HL-60 (cell line): ENCODE measurements at regions not wholly inside any gene's neighbourhood (a gene's known extent, or its start where the extent isn't known, plus 50 kb on each side); places are given as distances from the start of the nearest gene placed in this dataset.

ENCODE experiments used
- DNase-seq, 2 experiments: peaks; one replicate each; pipeline ENCODE4 v3.0.0-alpha.2; 2010 to 2020; ENCODE audit warnings: low read depth in 1 of 2, low spot score in 1 of 2
- H3K27ac ChIP-seq: fragments of 250-450 bp; sonication (Bioruptor Pico); replicated peaks from 2 replicates; pipeline ENCODE4 v1.5.1; 2020; ENCODE audit warnings: mild to moderate bottlenecking, moderate library complexity
- H3K27me3 ChIP-seq: fragments of 250-450 bp; sonication (Bioruptor Pico); 2 replicates; pipeline ENCODE4 v1.5.1; 2021; ENCODE audit warnings: mild to moderate bottlenecking, moderate library complexity; ENCODE audit not compliant: insufficient read depth, poor library complexity, severe bottlenecking
- H3K4me3 ChIP-seq: replicated peaks from 2 replicates; pipeline ENCODE4 v1.5.1; 2011; ENCODE audit warnings: mild to moderate bottlenecking, control low read depth, low read length; ENCODE audit not compliant: insufficient read depth
- GABPA ChIP-seq: IDR thresholded peaks from 2 replicates; pipeline ENCODE4 v1.6.1; 2012; ENCODE audit warnings: low read depth
- POLR2AphosphoS5 ChIP-seq: IDR thresholded peaks from 2 replicates; pipeline ENCODE4 v1.6.1; 2012; ENCODE audit warnings: low read depth
- SPI1 ChIP-seq: IDR thresholded peaks from 2 replicates; pipeline ENCODE4 v1.6.1; 2012; ENCODE audit warnings: low read depth, mild to moderate bottlenecking, borderline replicate concordance
- TF ChIP-seq, protein P1 (sequence below): IDR thresholded peaks from 2 replicates; pipeline ENCODE4 v1.6.1; 2012; ENCODE audit warnings: low read depth; ENCODE audit not compliant: insufficient replicate concordance
- TF ChIP-seq, protein P2 (sequence below): IDR thresholded peaks from one replicate; pipeline ENCODE4 v1.5.1; 2011; ENCODE audit warnings: low read length, control low read depth, inconsistent platforms; ENCODE audit not compliant: insufficient read depth

GRCh38 chr1:25062621-25063255, 132.7 kb upstream of the RUNX3 start:
- DNase-seq: no peak
- no peak overlapping the region for H3K27ac ChIP-seq
- H3K27me3 ChIP-seq: no peaks in the 10 kb centered on the region
- H3K4me3 ChIP-seq: no peak overlapping the region
- TF ChIP-seq, protein P1, sequence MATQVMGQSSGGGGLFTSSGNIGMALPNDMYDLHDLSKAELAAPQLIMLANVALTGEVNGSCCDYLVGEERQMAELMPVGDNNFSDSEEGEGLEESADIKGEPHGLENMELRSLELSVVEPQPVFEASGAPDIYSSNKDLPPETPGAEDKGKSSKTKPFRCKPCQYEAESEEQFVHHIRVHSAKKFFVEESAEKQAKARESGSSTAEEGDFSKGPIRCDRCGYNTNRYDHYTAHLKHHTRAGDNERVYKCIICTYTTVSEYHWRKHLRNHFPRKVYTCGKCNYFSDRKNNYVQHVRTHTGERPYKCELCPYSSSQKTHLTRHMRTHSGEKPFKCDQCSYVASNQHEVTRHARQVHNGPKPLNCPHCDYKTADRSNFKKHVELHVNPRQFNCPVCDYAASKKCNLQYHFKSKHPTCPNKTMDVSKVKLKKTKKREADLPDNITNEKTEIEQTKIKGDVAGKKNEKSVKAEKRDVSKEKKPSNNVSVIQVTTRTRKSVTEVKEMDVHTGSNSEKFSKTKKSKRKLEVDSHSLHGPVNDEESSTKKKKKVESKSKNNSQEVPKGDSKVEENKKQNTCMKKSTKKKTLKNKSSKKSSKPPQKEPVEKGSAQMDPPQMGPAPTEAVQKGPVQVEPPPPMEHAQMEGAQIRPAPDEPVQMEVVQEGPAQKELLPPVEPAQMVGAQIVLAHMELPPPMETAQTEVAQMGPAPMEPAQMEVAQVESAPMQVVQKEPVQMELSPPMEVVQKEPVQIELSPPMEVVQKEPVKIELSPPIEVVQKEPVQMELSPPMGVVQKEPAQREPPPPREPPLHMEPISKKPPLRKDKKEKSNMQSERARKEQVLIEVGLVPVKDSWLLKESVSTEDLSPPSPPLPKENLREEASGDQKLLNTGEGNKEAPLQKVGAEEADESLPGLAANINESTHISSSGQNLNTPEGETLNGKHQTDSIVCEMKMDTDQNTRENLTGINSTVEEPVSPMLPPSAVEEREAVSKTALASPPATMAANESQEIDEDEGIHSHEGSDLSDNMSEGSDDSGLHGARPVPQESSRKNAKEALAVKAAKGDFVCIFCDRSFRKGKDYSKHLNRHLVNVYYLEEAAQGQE: no peak
- TF ChIP-seq GABPA: no peak
- no peak for TF ChIP-seq POLR2AphosphoS5
- TF ChIP-seq, protein P2, sequence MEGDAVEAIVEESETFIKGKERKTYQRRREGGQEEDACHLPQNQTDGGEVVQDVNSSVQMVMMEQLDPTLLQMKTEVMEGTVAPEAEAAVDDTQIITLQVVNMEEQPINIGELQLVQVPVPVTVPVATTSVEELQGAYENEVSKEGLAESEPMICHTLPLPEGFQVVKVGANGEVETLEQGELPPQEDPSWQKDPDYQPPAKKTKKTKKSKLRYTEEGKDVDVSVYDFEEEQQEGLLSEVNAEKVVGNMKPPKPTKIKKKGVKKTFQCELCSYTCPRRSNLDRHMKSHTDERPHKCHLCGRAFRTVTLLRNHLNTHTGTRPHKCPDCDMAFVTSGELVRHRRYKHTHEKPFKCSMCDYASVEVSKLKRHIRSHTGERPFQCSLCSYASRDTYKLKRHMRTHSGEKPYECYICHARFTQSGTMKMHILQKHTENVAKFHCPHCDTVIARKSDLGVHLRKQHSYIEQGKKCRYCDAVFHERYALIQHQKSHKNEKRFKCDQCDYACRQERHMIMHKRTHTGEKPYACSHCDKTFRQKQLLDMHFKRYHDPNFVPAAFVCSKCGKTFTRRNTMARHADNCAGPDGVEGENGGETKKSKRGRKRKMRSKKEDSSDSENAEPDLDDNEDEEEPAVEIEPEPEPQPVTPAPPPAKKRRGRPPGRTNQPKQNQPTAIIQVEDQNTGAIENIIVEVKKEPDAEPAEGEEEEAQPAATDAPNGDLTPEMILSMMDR: no peak
- TF ChIP-seq SPI1: no peak

DNA sequence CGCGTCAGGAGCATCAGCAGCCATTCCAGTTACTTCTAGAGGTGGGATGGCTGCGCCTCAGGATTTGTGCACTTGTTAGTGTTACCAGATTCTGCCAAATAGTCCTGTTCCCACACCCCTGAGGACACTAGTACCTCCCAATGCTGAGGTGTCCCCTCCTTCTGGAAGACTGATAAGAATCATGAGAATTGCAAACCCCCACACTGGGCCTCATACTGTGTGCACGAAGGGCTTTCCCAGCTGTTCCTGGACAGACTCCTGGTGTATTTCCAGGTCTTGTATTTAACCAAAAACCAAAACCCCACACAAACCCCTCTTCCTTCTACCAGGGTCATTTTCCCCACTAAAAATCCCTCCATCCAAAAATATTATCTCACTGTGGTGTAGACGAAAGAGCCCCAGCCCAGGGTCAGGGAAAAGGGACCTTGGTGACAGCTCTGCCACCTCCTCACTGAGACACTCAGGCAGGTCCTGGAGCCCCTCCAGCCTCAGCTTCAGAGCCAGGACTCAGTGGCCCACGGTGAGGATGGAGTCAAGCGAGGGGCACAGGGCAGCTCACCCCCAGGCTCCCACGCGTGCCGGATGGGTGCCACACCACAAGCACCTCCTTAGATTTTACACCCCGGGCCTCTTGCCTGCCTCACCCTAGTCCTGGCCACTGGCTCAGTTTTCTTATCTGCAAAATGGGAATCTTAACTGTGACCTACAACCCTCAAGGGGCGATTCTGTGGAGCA, 131.4 kb upstream of the RUNX3 start:
- Histone ChIP-seq H3K4me3 (no peak overlapping the region), H3K27me3 (no peaks in the 10 kb centered on the region), H3K27ac (no peak overlapping the region)
- no peak for DNase-seq
- no peak for TF ChIP-seq SPI1
- TF ChIP-seq GABPA: no peak
- TF ChIP-seq POLR2AphosphoS5: no peak
- TF ChIP-seq, protein P1: no peak
- TF ChIP-seq, protein P2: no peak

DNA sequence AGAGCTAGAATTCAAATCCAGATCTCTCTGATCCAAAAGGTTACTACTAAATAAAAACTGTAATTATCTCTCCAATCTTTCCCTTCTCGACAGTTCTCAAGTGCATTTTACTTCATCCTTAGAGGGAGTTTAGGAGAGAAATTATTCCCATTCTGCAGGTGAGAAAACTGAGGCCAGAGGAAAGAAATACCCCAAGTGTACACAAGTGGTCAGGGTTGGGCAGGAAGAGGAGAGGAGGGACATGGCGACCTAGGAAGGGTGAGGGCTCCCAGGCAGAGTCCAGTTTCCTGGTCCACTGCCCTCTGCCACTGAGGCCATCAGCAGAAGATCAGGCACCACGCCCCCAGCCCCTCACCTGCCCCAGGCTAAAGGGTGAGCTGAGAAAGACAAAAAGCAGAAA, 127.1 kb upstream of the RUNX3 start:
- no peak overlapping the region for H3K4me3 ChIP-seq
- DNase-seq: no peak
- H3K27ac ChIP-seq: peak overlapping the region; percentile 73
- TF ChIP-seq POLR2AphosphoS5 (no peak), GABPA (no peak)
- TF ChIP-seq, protein P1: no peak
- H3K27me3 ChIP-seq: no peaks in the 10 kb centered on the region
